Upper lobe of left lung (tissue), 4 donors: ENCODE measurements at regions not wholly inside any gene's neighbourhood (a gene's known extent, or its start where the extent isn't known, plus 50 kb on each side); places are given as distances from the start of the nearest gene placed in this dataset.

Experiments
- CTCF ChIP-seq, 6 experiments: fragments of 450-650 bp in 4 of 6; fragments of 200-600 bp in 2 of 6; sonication (generic) in 2 of 6; IDR thresholded peaks; one replicate each; pipeline ENCODE4 v1.5.1; 2016 to 2019; ENCODE audit warnings: antibody characterized with exemption in 6 of 6
- EP300 ChIP-seq, 4 donors: sonication (generic); formaldehyde crosslinking; IDR thresholded peaks; one replicate each; pipeline ENCODE4 v1.5.1; 2017; ENCODE audit warnings: antibody characterized with exemption in 4 of 4, control low read depth in 2 of 4
- POLR2A ChIP-seq, 4 donors: fragments of 450-650 bp; IDR thresholded peaks; one replicate each; pipeline ENCODE4 v1.5.1; 2016 to 2017; ENCODE audit warnings: antibody characterized with exemption in 4 of 4, mild to moderate bottlenecking in 2 of 4
- POLR2AphosphoS5 ChIP-seq, 2 donors: sonication (generic); formaldehyde crosslinking; IDR thresholded peaks; one replicate each; pipeline ENCODE4 v1.5.1; 2017; ENCODE audit warnings: antibody characterized with exemption in 2 of 2

DNA sequence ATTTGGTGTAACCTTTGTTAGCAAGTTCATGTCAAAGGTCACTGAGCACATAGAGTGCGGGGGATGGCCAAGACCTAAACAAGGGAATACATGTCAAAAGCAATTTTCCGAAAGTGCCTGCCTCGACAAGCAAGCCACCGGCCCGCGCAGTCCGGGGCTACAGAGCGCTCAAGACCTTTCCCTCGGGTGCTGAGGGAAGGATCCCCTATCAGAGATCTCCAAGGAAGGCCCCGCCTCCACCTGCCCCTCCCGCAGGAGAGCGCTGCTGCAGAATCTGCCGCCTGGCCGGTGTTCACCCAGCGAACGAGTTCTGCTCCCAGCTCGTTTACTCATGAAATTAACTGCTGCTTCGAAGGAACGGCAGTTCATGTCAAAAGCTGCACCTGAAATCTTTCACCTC is 252.7 kb downstream of the BMP7 start:
- TF ChIP-seq CTCF (IDR thresholded peaks at IDR 0.05) (no peak), POLR2A (IDR thresholded peaks at IDR 0.05) (no peak), POLR2AphosphoS5 (IDR thresholded peaks at IDR 0.05) (no peak), EP300 (IDR thresholded peaks at IDR 0.05) (no peak)
